NB4 (cell line): ENCODE measurements at regions not wholly inside any gene's neighbourhood (a gene's known extent, or its start where the extent isn't known, plus 50 kb on each side); places are given as distances from the start of the nearest gene placed in this dataset.

Source experiments
- MYC ChIP-seq: IDR thresholded peaks from 2 replicates; pipeline ENCODE4 v1.6.1; 2011; ENCODE audit warnings: low read depth, low read length
- POLR2A ChIP-seq: IDR thresholded peaks from 2 replicates; pipeline ENCODE4 v1.6.1; 2011; ENCODE audit warnings: mild to moderate bottlenecking; ENCODE audit not compliant: insufficient read length; ENCODE audit errors: extremely low read depth
- TF ChIP-seq, protein P1 (sequence below): IDR thresholded peaks from one replicate; pipeline ENCODE4 v1.5.1; 2012; ENCODE audit warnings: low read depth, low read length
- TF ChIP-seq, protein P2 (sequence below): IDR thresholded peaks from 2 replicates; pipeline ENCODE4 v1.6.1; 2011; ENCODE audit warnings: low read depth, low read length

DNA sequence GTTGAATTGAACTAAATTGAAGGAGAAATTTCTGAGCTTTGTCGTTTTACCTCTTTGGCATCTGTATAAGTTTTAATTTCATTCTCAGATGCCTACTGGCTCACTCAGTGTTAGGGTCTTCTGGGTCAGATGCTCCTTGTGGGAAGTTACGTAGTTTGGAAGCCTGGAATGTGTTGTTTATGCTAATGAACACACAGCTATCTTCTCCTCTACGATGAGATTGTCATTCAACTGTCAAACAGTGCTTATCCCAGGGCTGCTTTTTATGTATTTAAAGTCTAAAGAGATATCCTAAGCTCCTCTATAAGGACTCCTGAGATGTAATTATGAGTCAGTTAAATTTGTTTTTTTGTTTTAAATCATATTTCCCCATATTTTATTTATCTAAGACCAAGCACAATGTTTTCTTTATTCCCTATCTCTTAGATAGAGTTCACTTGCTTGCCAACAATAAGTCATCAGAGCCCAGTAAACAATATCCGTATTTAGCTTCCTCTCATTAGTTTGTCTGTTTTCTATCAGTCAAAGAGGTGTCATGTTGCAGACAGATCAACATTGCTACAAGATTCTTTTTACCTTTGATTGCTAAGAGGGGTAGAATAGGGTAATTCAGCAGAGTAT, 368.0 kb upstream of the PDE3A start:
- TF ChIP-seq, protein P1, sequence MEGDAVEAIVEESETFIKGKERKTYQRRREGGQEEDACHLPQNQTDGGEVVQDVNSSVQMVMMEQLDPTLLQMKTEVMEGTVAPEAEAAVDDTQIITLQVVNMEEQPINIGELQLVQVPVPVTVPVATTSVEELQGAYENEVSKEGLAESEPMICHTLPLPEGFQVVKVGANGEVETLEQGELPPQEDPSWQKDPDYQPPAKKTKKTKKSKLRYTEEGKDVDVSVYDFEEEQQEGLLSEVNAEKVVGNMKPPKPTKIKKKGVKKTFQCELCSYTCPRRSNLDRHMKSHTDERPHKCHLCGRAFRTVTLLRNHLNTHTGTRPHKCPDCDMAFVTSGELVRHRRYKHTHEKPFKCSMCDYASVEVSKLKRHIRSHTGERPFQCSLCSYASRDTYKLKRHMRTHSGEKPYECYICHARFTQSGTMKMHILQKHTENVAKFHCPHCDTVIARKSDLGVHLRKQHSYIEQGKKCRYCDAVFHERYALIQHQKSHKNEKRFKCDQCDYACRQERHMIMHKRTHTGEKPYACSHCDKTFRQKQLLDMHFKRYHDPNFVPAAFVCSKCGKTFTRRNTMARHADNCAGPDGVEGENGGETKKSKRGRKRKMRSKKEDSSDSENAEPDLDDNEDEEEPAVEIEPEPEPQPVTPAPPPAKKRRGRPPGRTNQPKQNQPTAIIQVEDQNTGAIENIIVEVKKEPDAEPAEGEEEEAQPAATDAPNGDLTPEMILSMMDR = no peak
- TF ChIP-seq POLR2A = no peak
- TF ChIP-seq MYC = no peak
- TF ChIP-seq, protein P2, sequence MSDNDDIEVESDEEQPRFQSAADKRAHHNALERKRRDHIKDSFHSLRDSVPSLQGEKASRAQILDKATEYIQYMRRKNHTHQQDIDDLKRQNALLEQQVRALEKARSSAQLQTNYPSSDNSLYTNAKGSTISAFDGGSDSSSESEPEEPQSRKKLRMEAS = no peak
